H9 (cell line): ENCODE measurements at regions not wholly inside any gene's neighbourhood (a gene's known extent, or its start where the extent isn't known, plus 50 kb on each side); places are given as distances from the start of the nearest gene placed in this dataset.

Experiments
- DNase-seq: peaks from one replicate; pipeline ENCODE4 v3.0.0-alpha.2; 2017
- H2AFZ ChIP-seq: one replicate; pipeline ENCODE4 v1.6.1; 2013; ENCODE audit warnings: mild to moderate bottlenecking, low read length, control low read depth, moderate library complexity
- H2AK5ac ChIP-seq: 2 replicates; pipeline ENCODE4 v1.6.1; 2013; ENCODE audit warnings: low read length, control low read depth, mixed read lengths; ENCODE audit not compliant: insufficient read length
- H2BK120ac ChIP-seq: one replicate; pipeline ENCODE4 v1.6.1; 2013; ENCODE audit warnings: low read depth, mild to moderate bottlenecking, low read length, control low read depth, inconsistent platforms; ENCODE audit not compliant: poor library complexity, severe bottlenecking
- H2BK12ac ChIP-seq: 2 replicates; pipeline ENCODE4 v1.6.1; 2013; ENCODE audit warnings: low read length, control low read depth, mixed read lengths, low read depth; ENCODE audit not compliant: insufficient read length
- H2BK15ac ChIP-seq: 2 replicates; pipeline ENCODE4 v1.6.1; 2013; ENCODE audit warnings: low read depth, low read length, control low read depth
- H2BK20ac ChIP-seq: one replicate; pipeline ENCODE4 v1.6.1; 2013; ENCODE audit warnings: low read depth, mild to moderate bottlenecking, low read length, control low read depth, inconsistent platforms; ENCODE audit not compliant: poor library complexity, severe bottlenecking
- H2BK5ac ChIP-seq: 2 replicates; pipeline ENCODE4 v1.6.1; 2013; ENCODE audit warnings: low read length, control low read depth, mixed read lengths; ENCODE audit not compliant: insufficient read length
- H3K14ac ChIP-seq: 2 replicates; pipeline ENCODE4 v1.6.1; 2013; ENCODE audit warnings: low read length, control low read depth; ENCODE audit not compliant: insufficient read depth
- H3K18ac ChIP-seq: 2 replicates; pipeline ENCODE4 v1.6.1; 2013; ENCODE audit warnings: low read depth, mild to moderate bottlenecking, mixed read lengths, low read length, control low read depth; ENCODE audit not compliant: insufficient read length
- H3K23ac ChIP-seq: 2 replicates; pipeline ENCODE4 v1.6.1; 2013; ENCODE audit warnings: low read length, control low read depth, mixed read lengths, low read depth; ENCODE audit not compliant: insufficient read length
- H3K23me2 ChIP-seq: 2 replicates; pipeline ENCODE4 v1.6.1; 2013; ENCODE audit warnings: low read depth, mild to moderate bottlenecking, mixed read lengths, low read length, control low read depth; ENCODE audit not compliant: insufficient read length, poor library complexity, severe bottlenecking
- H3K27ac ChIP-seq: 2 replicates; pipeline ENCODE4 v1.5.1; 2013; ENCODE audit warnings: low read length, control low read depth, mixed read lengths, low read depth; ENCODE audit not compliant: insufficient read length
- H3K27me3 ChIP-seq: 2 replicates; pipeline ENCODE4 v1.6.1; 2013; ENCODE audit warnings: low read length, control low read depth, inconsistent platforms; ENCODE audit not compliant: insufficient read depth
- H3K4ac ChIP-seq: 2 replicates; pipeline ENCODE4 v1.6.1; 2013; ENCODE audit warnings: low read depth, mild to moderate bottlenecking, control low read depth, inconsistent platforms, low read length, moderate library complexity
- H3K4me1 ChIP-seq: 2 replicates; pipeline ENCODE4 v1.6.1; 2013; ENCODE audit warnings: low read length, control low read depth, inconsistent platforms; ENCODE audit not compliant: insufficient read depth
- H3K4me2 ChIP-seq: 2 replicates; pipeline ENCODE4 v1.6.1; 2013; ENCODE audit warnings: low read length, control low read depth, mixed read lengths; ENCODE audit not compliant: insufficient read length, insufficient read depth
- H3K56ac ChIP-seq: 2 replicates; pipeline ENCODE4 v1.6.1; 2013; ENCODE audit warnings: low read depth, mild to moderate bottlenecking, mixed read lengths, low read length, control low read depth; ENCODE audit not compliant: insufficient read length
- H3K79me1 ChIP-seq: 2 replicates; pipeline ENCODE4 v1.6.1; 2013; ENCODE audit warnings: low read depth, mild to moderate bottlenecking, moderate library complexity, low read length, control low read depth, inconsistent platforms; ENCODE audit not compliant: insufficient read depth, poor library complexity, severe bottlenecking
- H3K79me2 ChIP-seq: 2 replicates; pipeline ENCODE4 v1.6.1; 2013; ENCODE audit warnings: low read length, control low read depth, inconsistent platforms; ENCODE audit not compliant: insufficient read depth
- H3K9ac ChIP-seq: 2 replicates; pipeline ENCODE4 v1.6.1; 2013; ENCODE audit warnings: low read length, control low read depth, mixed read lengths; ENCODE audit not compliant: insufficient read length; ENCODE audit errors: extremely low read depth
- H3K9me3 ChIP-seq: one replicate; pipeline ENCODE4 v1.6.1; 2013; ENCODE audit warnings: low read depth, low read length, inconsistent platforms; ENCODE audit not compliant: control insufficient read depth
- H3T11ph ChIP-seq: one replicate; pipeline ENCODE4 v1.6.1; 2013; ENCODE audit warnings: mild to moderate bottlenecking, low read length, control low read depth, inconsistent platforms
- H4K20me1 ChIP-seq: one replicate; pipeline ENCODE4 v1.6.1; 2013; ENCODE audit not compliant: control insufficient read depth, insufficient read length, insufficient read depth
- H4K5ac ChIP-seq: 2 replicates; pipeline ENCODE4 v1.6.1; 2013; ENCODE audit warnings: low read depth, mild to moderate bottlenecking, mixed read lengths, low read length, control low read depth; ENCODE audit not compliant: insufficient read length
- H4K8ac ChIP-seq: replicated peaks from 2 replicates; pipeline ENCODE4 v1.6.1; 2013; ENCODE audit warnings: low read length, control low read depth, mixed read lengths, low read depth; ENCODE audit not compliant: insufficient read length
- H4K91ac ChIP-seq: 2 replicates; pipeline ENCODE4 v1.6.1; 2013; ENCODE audit warnings: low read depth, mild to moderate bottlenecking, moderate library complexity, mixed read lengths, low read length, control low read depth; ENCODE audit not compliant: insufficient read length
- H3K27ac Mint-ChIP-seq, 3 experiments: 2 replicates in 2 of 3; 3 replicates in 1 of 3; pipeline ENCODE4 v1.8.0; 2020 to 2021; ENCODE audit warnings: mixed read lengths in 3 of 3, mild to moderate bottlenecking in 1 of 3, moderate library complexity in 1 of 3
- H3K27me3 Mint-ChIP-seq: 2 replicates; pipeline ENCODE4 v1.8.0; 2021; ENCODE audit warnings: low read depth, mild to moderate bottlenecking, moderate library complexity, mixed read lengths
- H3K36me3 Mint-ChIP-seq, 3 experiments: 2 replicates in 2 of 3; 3 replicates in 1 of 3; pipeline ENCODE4 v1.8.0; 2020 to 2021; ENCODE audit warnings: low read depth in 3 of 3, mixed read lengths in 3 of 3; ENCODE audit not compliant: insufficient read depth in 1 of 3
- H3K4me1 Mint-ChIP-seq, 2 experiments: 2 replicates each; pipeline ENCODE4 v1.8.0; 2020; ENCODE audit warnings: mixed read lengths in 2 of 2
- H3K4me3 Mint-ChIP-seq, 2 experiments: 2 replicates in 1 of 2; 3 replicates in 1 of 2; pipeline ENCODE4 v1.8.0; 2020 to 2021; ENCODE audit warnings: mild to moderate bottlenecking in 2 of 2, mixed read lengths in 2 of 2, moderate library complexity in 1 of 2
- H3K9me3 Mint-ChIP-seq, 2 experiments: 2 replicates in 1 of 2; 3 replicates in 1 of 2; pipeline ENCODE4 v1.8.0; 2020; ENCODE audit warnings: mild to moderate bottlenecking in 2 of 2, mixed read lengths in 2 of 2, moderate library complexity in 1 of 2
- WGBS: extraction: QIAGEN DNeasy Blood & Tissue Kit; methylation state at CpG from one replicate; pipeline ENCODE4 v1.1.7; 2013; ENCODE audit warnings: missing lambda C conversion rate, low lambda C conversion rate, mixed read lengths; ENCODE audit not compliant: insufficient read length; ENCODE audit errors: extremely low coverage; 5-methylcytosine and 5-hydroxymethylcytosine counted together
- TF ChIP-seq, protein P1 (sequence below): fragments of 200-600 bp; sonication (generic); conservative IDR thresholded peaks from 3 replicates; pipeline ENCODE4 v1.8.0; 2021; ENCODE audit warnings: antibody characterized with exemption, mild to moderate bottlenecking

DNA sequence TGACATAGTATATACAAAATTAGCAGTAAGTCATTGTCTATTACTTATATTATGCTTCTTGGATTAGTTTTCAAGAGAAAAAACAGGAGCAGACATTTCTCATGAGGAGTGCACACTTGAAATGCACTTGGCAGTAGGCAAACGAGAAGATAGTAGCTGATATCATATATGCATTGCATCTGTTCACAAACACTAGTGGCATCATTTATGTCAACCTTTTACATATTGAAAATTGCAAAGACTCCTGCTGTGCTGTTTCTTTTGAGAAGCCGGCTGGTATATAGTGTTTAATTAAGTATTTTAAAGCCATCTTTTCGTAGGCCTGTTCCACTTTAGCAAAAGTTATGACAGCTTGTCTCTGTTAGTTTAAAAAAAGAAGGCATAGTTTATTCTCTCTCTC is 58.4 kb upstream of the SLC8A1 start:
- Histone ChIP-seq H3K4me2 (no peak overlapping the region), H3K56ac (no peak overlapping the region), H3K79me1 (no peaks in the 10 kb centered on the region), H3K9me3 (no peaks in the 10 kb centered on the region), H2BK5ac (no peak overlapping the region), H3K79me2 (no peaks in the 10 kb centered on the region), H3K23ac (no peak overlapping the region), H2BK120ac (no peak overlapping the region), H4K91ac (no peak overlapping the region), H3K9ac (no peak overlapping the region), H3K23me2 (no peaks in the 10 kb centered on the region), H3K14ac (no peak overlapping the region), H3K4me1 (no peaks in the 10 kb centered on the region), H4K5ac (no peak overlapping the region), H3K4ac (no peak overlapping the region), H2BK12ac (no peak overlapping the region), H2BK15ac (no peak overlapping the region), H2AFZ (no peak overlapping the region), H3K18ac (no peak overlapping the region), H3T11ph (no peak overlapping the region), H3K27me3 (no peaks in the 10 kb centered on the region), H4K8ac (no peak overlapping the region), H2AK5ac (no peak overlapping the region), H4K20me1 (no peaks in the 10 kb centered on the region), H2BK20ac (no peak overlapping the region), H3K27ac (no peak overlapping the region)
- H3K4me3 Mint-ChIP-seq = no peak overlapping the region
- no peaks in the 10 kb centered on the region for H3K27me3 Mint-ChIP-seq
- H3K4me1 Mint-ChIP-seq = peaks cover 9 to 13% of the 10 kb centered on the region in 2 experiments
- H3K27ac Mint-ChIP-seq = no peak overlapping the region
- no peaks in the 10 kb centered on the region for H3K9me3 Mint-ChIP-seq
- no peaks in the 10 kb centered on the region for H3K36me3 Mint-ChIP-seq
- TF ChIP-seq, protein P1, sequence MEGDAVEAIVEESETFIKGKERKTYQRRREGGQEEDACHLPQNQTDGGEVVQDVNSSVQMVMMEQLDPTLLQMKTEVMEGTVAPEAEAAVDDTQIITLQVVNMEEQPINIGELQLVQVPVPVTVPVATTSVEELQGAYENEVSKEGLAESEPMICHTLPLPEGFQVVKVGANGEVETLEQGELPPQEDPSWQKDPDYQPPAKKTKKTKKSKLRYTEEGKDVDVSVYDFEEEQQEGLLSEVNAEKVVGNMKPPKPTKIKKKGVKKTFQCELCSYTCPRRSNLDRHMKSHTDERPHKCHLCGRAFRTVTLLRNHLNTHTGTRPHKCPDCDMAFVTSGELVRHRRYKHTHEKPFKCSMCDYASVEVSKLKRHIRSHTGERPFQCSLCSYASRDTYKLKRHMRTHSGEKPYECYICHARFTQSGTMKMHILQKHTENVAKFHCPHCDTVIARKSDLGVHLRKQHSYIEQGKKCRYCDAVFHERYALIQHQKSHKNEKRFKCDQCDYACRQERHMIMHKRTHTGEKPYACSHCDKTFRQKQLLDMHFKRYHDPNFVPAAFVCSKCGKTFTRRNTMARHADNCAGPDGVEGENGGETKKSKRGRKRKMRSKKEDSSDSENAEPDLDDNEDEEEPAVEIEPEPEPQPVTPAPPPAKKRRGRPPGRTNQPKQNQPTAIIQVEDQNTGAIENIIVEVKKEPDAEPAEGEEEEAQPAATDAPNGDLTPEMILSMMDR = no peak
- DNase-seq = no peak
- no CpG with 5 or more reads among the region's 3 CpGs for WGBS
